PC-9 (cell line): ENCODE measurements at regions not wholly inside any gene's neighbourhood (a gene's known extent, or its start where the extent isn't known, plus 50 kb on each side); places are given as distances from the start of the nearest gene placed in this dataset.

ENCODE experiments used
- EZH2 ChIP-seq: fragments of 200-600 bp; sonication (generic); IDR thresholded peaks from 2 replicates; pipeline ENCODE4 v1.8.0; 2017; ENCODE audit warnings: antibody characterized with exemption, low read depth
- TF ChIP-seq, protein P1 (sequence below): fragments of 200-600 bp; sonication (generic); conservative IDR thresholded peaks from 2 replicates; pipeline ENCODE4 v1.6.1; 2017; ENCODE audit warnings: mixed run types, antibody characterized with exemption, mild to moderate bottlenecking, moderate library complexity

DNA sequence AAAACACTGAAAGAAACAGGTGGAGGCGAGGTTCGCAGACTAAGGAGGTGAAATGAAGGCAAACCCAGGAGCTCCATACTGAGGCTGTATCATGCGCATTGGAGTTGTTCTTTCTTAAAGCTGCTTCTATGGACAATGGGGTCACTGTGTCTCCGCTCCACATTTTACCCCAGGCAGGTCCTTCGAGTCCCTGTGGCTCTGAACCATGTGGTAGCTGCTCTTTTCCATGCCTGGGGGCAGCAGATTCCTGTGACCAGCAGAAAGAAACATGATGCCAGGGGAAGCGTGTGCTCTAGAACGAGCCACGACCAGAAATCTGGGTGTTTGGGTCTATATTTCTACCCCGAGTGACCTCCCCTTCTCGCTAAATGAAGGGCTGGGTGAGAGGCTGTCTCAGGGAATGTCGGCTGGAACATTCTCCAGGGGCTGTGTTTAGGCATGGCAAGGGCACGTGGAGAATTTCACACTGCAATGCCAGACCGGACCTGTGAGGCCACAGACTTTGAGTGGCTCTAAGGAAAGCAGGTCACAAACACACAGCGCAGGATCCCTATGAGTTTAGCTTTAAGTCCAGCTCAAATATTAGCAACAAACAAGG is 95.7 kb upstream of the IRS2 start:
- TF ChIP-seq, protein P1, sequence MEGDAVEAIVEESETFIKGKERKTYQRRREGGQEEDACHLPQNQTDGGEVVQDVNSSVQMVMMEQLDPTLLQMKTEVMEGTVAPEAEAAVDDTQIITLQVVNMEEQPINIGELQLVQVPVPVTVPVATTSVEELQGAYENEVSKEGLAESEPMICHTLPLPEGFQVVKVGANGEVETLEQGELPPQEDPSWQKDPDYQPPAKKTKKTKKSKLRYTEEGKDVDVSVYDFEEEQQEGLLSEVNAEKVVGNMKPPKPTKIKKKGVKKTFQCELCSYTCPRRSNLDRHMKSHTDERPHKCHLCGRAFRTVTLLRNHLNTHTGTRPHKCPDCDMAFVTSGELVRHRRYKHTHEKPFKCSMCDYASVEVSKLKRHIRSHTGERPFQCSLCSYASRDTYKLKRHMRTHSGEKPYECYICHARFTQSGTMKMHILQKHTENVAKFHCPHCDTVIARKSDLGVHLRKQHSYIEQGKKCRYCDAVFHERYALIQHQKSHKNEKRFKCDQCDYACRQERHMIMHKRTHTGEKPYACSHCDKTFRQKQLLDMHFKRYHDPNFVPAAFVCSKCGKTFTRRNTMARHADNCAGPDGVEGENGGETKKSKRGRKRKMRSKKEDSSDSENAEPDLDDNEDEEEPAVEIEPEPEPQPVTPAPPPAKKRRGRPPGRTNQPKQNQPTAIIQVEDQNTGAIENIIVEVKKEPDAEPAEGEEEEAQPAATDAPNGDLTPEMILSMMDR = no peak
- no peak for TF ChIP-seq EZH2
